ENCODE measurements at regions not wholly inside any gene's neighbourhood (a gene's known extent, or its start where the extent isn't known, plus 50 kb on each side); places are given as distances from the start of the nearest gene placed in this dataset.

DNA sequence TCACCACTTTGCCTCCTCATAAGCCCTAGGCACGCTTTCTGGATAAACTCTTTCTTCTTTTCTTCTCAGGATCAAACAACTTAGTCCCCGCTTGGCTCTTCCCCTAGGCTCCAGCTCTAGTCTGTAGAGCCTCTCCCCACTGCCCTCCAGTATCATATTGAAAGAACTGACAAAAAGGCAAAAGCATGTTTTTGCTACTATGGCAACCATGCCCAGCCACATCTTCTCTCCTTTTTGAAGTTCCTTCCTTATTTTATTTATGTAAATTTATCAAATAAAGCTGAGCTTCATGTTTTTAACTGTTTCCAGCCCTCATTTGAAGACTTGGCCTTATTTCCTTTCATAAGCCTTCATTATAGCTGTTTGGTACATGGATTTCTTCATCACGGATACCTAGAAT lies 86.0 kb upstream of the LIMCH1 start:
- peak in 2 of 3 donors; percentile 31 to 78 for DNase-seq (ENCODE audit: low read depth in 2 of 3, low spot score in 2 of 3)

DNA sequence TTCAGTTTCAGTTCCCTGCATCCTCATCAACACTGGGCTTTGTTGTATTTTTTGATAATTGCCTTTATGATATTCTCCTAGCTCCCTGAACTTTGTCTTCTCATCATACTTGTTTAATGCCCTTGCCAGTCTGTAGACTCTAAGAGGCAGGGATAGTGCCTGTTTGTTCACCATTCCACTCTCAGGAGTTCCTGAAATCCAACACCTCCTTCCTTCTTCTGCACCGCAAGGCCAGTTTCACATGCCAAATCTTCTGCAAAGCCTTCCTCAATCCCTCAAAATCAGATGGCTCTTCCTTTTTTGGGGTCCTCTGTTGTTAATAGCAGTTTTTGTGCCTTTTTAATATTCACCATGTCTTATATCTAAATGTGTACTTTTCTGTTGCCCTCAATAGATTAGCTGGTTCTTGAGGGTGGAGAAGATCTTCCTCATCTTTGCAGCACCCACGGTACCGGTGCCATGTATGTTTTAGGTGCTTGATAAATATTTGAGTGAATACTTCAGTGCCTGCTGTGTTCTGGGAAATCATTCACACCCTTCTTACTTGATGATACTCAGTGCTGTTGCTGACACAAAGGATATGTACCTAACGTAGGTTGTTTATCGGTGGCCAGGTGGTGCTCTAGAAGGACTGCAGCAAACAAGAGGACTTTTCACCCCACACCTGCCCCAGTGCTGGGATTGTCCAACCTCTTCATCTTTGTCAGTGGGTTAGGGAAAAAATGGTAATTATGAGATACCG lies 85.3 kb upstream of the LIMCH1 start:
- no peak for DNase-seq (ENCODE audit: low read depth in 2 of 3, low spot score in 2 of 3)

DNA sequence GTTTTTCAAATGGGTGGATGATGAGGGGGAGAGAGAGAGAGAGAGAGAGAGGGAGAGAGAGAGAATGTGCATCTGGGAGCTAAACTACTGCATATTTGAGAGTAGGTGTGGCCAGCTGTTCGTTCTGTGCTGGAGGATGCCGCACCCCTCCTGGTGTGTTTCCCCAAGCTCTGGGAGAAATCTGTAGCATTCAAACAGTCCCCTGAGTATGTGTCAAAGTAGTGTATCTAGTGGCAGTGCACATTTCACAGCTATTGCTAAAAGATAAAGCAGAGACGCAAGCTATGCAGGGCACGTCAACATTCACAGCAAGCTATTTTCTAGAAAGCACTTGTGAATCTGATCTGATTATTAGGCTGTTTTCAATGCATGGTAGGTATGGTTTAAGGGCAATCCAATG lies 83.5 kb upstream of the LIMCH1 start:
- DNase-seq (ENCODE audit: low read depth in 2 of 3, low spot score in 2 of 3): no peak

DNA sequence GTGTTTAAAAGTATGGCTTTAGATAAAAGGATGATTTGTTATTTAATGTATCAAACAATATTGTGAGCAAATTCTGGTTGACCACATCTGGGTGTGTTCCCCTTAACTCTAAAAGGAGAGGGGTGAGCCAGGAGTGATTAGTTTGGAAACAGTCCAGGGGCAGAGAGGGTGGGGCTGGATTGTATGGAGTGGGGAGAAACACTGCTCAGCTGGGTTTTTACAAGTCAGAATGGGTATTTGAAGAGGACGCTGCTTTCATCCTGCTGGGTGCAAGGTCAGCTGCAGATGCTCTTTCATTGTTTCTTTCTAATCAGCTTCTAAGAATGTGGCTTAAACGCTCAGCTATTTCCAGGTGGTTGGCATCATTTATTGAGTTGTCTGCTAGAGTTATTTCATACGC lies 82.8 kb upstream of the LIMCH1 start:
- DNase-seq (ENCODE audit: low read depth in 2 of 3, low spot score in 2 of 3): no peak

DNA sequence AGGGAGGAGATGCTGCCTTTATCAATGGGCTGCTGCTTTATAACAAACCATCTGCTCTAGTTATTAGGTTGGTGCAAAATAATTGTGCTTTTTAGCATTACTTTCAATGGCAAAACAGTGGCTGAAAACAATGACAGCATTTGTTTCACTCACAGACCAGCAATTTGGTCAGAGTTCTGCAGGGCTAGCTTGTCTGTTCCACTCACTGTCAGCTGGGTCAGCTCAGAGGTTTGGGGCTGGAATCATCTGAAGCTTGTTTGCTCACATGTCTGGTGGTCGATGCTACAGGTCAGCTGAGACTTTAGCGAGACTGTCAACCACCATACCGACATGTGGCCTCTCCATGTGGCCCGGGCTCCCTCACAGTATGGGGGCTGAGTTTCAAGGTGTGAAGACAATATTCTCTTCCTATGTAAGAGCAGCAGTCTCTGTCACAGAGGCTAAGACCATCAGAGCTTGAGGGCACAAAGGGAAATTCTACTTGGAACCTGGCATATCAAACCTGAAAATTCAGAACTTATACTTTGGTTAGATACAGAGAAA lies 81.3 kb upstream of the LIMCH1 start:
- no peak for DNase-seq (ENCODE audit: low read depth in 2 of 3, low spot score in 2 of 3)

DNA sequence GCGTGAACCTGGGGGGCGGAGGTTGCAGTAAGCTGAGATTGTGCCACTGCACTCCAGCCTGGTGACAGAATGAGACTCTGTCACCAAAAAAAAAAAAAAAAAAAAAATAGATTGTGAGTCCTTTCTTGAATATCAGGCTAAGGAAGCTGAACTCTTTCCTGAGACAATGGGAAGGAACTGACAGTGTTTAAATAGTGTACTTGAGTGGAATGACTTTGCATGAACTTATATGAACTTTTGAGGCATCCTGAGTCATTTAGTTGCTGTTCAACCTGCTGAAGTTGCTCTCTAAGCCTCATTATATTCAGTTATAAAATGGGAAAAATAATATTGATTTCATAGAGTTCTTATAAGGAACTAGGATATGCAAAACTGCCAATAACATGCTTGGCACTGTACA lies 79.3 kb upstream of the LIMCH1 start:
- DNase-seq (ENCODE audit: low read depth in 2 of 3, low spot score in 2 of 3): peak in 2 of 3 donors; percentile 13 to 26

DNA sequence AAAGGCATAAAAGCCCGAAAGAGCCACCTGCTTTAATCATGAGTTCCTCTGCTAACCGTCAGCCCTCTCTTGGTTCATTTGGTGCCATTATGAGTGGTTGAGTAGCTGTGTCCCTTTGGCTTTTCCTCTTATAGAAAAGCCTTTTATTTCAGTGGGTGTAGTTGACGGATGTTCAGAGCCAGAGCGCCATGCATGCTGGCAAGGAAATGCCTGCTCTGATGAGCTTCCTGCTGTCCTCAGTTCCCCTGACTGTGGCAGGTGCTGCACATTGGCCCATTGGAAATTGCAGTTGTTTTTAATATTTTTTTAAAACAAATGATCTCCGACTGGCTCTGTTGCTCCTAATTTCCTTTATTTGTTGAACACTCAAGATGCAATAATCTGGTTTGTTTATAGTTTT lies 77.3 kb upstream of the LIMCH1 start:
- DNase-seq (ENCODE audit: low read depth in 2 of 3, low spot score in 2 of 3): no peak

DNA sequence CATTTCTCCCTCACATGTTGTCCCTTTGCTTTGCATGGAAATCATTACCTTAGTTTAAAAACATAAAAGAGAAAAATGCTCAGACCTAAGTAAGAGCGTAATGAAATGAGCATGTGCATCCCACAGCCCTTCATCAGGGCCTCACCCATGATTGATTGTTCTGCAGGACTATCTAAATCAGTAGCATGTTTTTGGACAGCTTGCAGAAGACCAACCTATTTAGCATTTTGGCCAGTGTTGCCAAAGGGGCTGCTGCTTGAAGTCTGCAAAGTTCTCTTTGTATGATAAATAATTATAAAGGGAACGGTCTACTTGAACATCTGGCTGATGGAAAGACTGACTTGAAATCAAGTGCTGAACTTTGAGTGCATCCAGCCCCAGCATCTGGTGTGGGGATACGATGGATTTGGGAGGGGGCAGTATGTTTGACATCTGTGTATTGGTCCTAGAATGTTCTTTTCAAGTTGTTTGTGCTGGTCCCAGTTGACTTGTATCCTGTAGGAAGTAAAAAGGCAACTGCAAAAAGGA lies 76.1 kb upstream of the LIMCH1 start:
- no peak for DNase-seq (ENCODE audit: low read depth in 2 of 3, low spot score in 2 of 3)

DNA sequence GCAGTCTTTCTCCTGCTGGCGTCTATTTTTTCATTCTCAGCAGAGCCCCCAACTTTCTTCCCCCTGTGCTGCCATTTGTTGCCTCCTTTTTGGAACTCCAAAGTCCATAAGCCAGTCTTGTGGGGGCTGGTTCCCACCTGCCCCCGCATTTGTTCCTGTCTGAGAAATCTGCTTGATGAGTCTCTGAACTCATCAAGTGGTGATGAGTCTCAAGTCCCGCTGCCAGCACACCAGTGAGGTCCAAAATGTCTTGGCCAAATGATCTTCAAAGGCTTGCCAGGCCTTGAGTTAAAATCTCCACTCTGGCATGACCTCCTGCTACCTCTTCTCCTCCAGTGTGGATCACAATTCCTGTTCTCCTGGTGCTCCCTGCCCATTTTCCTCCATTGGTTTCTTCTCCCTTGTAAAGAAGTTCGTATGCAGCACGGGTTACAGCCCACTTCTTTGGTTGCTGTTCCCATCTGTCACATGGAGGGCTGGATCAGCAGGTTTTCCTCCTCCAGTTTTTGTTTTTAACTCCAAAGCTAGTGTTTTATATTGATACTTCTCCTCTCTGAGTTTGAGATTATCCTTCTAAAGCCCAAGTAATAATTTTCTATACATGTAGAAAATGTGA lies 72.7 kb upstream of the LIMCH1 start:
- no peak for DNase-seq (ENCODE audit: low read depth in 2 of 3, low spot score in 2 of 3)

DNA sequence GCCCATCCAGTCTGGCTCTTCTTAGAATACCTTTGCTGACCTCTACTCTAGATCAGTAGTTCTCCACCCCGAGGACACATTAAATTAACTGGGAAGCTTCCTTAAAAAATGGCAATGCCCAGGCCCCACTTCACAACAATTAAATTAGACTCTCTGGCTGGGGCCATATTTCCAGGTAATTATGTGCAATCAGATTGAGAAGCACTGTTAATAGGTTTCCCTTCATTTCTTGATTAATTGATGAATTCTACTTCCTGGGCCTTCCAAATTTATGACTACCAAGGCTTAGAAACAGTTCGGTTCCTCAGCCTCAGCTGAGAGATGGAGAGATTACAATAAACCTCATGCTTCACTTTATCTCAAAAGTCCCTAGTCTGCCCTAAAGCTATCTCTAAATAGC lies 71.7 kb upstream of the LIMCH1 start:
- DNase-seq (ENCODE audit: low read depth in 2 of 3, low spot score in 2 of 3): no peak

DNA sequence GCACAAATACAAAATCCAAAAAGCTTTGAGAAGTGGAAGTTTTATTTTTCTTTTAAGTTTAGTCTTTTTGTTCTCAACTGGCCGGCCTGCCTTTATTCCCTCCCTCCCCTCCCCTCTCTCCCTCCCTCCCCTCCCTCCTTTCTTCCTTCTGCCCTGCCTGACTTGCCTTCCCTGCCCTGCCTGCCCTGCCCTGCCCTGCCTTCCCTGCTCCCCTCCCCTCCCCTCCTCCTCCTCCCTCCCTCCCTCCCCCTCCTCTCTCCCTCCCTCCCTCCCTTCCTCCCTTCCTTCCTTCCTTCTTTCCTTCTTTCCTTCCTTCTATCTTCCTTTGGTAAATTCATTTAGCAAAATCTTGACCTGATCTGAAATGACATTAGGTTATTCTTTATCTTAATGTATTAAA lies 69.8 kb upstream of the LIMCH1 start:
- no peak for DNase-seq (ENCODE audit: low read depth in 2 of 3, low spot score in 2 of 3)

DNA sequence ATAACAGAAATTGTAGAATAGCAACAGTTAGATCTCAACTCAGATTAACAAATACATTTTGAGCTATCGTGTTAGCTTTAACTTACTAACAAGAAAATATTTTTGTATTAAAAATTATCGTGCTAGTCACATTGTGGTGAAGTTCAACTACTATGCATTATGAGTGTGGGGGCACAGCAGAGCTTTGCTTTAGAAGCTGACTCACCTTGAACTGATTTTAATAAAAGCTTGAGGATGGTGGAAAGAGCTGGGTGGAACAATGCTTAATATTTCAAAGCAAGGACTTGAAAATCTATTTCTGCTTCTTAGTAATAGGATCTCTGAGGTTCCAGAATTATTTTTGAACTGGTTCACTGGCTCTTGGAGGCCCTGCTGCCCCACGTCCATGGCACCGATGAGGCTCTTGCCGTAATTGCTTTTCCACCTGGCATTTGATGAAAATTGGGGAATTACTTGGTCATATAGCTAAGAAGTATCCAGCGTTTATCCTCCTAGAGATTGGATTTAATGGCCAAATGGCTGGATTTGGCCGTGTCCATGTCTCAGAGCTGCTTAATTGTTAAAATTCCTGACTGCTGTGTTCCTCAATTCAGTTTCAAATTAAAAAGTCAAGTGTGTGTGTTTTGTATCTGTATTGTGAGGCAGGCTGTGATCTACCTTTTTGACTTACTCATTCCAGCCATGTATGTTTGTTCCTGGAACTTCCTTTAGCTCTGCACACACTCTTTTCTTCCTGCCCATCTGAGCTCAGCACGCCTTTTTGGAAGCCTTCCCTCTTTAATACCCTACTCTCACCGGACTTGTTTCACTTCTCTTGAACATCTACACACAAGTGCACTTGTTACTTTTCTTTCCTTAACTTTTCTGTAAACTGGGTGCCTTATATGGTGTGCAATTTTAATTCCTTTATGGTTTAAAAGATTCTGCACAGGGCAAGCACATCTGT lies 66.6 kb upstream of the LIMCH1 start:
- DNase-seq (ENCODE audit: low read depth in 2 of 3, low spot score in 2 of 3): no peak

DNA sequence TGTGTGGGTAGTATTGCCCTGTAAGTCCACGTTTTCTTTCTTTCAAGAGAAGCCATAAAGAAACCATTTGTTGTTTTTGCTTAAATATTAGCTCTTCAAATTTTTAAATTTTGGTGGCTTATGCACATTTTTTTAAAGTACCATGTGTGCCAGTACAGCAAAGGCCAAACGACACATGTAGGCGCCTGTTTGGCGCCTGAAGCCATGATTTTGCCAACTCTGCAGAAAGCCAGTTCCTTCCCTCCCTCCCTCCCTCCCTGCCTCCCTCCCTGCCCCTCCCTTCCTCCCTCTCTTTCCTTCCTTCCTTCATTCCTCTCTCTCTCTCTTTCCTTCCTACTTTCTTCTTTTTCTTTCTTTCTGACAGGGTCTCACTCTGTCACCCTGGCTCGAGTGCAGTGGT lies 65.9 kb upstream of the LIMCH1 start:
- no peak for DNase-seq (ENCODE audit: low read depth in 2 of 3, low spot score in 2 of 3)

DNA sequence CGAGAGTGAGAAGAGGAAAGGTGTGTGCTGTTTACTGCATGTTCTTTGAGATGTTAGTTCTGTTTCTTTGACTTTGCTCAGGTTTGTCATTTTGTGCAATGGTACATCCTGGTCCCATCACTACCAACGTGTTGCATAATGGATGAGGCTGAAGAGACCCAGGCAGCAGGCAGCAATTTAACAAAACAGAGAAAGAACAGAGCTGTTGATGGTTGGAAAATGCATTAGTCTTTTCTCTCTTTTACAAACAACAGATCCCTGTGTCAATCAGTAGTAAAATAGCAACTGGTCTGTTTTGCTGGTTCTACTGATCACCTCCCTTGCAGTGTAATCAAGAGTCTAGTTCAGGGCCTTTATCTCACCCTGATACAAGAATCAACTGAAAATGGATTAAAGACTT lies 64.8 kb upstream of the LIMCH1 start:
- DNase-seq (ENCODE audit: low read depth in 2 of 3, low spot score in 2 of 3): no peak

DNA sequence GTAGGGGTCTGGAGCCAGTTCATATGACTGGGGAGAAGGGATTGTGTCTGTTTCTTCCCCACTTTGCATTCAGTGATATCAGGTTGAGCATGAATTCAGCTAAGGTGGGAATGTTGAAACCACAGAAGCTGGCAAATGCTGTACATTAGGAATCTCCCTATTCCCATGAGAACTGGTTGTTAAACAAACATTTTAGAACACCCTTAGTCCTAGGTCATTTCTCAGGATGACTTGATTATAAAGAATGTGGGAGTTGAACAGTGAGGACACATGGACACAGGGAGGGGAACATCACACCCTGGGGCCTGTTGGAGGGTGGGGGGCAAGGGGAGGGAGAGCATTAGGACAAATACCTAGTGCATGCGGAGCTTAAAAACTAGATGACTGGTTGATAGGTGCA lies 62.6 kb upstream of the LIMCH1 start:
- DNase-seq (ENCODE audit: low read depth in 2 of 3, low spot score in 2 of 3): no peak

DNA sequence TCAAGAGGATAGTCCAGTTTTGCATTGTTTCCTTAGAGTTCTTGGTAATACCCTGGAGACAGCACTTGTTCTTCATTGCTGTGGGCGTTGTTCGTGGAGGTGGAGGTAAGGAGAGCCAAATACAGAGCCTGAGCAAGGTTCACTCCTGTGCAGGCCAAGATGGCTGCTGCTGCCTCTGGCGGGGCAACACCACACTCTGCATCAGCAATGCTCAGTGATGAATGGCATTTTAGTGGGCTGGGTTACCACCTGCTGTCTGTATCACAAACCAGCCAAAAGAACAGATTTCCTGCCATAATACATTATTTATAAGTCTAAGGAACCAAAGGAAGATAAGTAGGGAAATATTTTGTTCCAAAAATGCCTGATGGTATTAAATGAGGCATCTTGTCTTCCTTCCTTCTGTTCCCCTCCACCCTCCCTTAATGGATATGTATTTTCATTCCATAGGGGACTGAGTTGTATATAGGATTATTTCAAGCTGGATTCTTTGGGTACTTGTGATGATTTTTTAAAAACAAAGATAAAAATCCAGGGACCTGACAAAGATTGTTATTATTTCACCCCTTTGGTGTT lies 61.6 kb upstream of the LIMCH1 start:
- DNase-seq (ENCODE audit: low read depth in 2 of 3, low spot score in 2 of 3): no peak

DNA sequence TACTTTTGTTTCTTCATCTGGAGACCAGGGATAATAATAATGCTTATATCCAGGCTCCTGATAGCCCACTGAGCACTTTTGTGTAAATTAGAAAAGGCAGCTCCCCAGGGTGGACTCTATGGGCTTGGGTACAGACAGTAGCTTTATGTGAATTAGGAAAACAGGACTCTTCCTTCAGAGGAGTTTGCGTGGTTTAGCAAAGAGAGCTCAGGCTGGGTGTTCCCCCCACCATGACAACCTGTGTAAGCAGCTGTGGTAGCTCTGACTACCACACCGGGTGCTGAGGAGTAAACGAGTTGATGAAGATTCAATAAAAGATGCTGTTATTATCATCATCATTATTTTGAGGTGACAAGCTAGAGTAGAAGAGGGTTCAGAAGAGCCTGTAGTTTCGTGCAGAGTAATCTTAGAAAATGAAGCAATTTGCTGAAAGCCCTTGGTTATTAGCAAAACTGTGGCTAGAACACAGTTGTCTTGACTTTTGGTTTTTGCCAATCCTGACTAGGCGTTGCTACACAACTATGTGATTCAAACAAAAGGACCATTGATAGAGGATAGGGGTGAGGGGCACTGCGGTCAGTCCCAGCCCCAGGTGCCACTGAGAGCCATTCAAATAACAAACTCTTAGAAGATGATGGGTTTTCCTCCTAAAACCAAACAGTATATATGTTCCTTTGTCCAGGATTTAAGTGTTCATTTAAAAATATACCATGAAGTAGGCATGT lies 60.6 kb upstream of the LIMCH1 start:
- no peak for DNase-seq (ENCODE audit: low read depth in 2 of 3, low spot score in 2 of 3)

DNA sequence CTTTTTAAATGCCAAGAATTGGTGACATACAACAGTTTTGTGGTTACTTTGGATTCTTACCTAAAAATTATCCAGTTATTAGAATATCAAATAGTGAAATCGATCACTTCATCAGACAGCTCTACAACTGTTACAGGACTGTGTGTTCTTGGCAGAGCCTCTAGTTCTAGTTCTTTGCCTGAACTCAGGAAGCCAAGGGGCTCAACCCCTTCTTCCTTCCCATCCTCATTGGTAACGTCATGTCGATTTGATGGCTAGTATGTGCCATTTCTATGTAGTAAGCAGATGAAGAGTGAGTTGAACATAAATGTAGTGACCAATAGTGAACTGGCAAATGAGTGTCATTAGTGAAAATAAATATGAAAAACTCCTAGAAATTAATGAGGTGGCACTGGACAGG lies 59.4 kb upstream of the LIMCH1 start:
- DNase-seq (ENCODE audit: low read depth in 2 of 3, low spot score in 2 of 3): no peak

DNA sequence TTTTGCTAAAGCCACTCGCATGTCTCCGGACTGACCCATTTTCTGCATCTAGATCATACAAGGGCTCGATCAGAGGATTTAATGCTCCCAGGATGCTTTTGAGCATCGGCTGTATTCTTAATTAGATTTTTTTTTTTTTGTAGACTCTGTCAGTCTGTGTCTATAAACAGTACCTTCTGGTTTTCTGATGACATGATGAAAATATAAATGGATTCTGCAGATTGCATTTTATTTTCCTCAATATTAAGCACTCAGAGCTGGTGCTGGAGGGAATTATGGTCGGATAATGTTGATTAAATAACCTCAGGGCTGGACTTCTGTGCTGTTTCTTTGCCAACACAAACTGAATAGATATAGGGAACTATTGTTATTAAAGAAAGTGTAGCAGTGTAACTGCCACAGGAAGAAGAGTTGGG lies 57.1 kb upstream of the LIMCH1 start:
- DNase-seq (ENCODE audit: low read depth in 2 of 3, low spot score in 2 of 3): no peak

DNA sequence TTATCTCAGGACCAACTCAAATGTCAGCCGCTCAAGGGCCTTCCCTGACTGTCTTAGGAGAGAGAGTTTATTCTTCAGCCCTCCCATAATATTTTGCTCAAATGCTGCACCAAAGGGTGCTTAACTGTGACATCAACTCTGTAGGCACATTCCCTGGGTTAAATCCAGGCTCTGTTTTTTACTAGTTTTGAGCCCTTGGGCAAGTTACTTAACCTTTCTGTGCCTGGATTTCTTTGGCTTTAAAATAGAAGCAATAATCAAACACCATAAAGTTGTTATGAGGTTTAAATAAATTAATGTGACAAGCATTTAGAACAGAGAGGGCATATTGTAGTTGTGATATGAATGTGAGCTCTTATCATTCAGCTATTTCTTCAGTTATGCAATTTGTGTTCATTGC lies 54.2 kb upstream of the LIMCH1 start:
- DNase-seq (ENCODE audit: low read depth in 2 of 3, low spot score in 2 of 3): no peak

All from hematopoietic multipotent progenitor cell (in vitro differentiated cells).